ENCODE measurements at regions not wholly inside any gene's neighbourhood (a gene's known extent, or its start where the extent isn't known, plus 50 kb on each side); places are given as distances from the start of the nearest gene placed in this dataset.

DNA sequence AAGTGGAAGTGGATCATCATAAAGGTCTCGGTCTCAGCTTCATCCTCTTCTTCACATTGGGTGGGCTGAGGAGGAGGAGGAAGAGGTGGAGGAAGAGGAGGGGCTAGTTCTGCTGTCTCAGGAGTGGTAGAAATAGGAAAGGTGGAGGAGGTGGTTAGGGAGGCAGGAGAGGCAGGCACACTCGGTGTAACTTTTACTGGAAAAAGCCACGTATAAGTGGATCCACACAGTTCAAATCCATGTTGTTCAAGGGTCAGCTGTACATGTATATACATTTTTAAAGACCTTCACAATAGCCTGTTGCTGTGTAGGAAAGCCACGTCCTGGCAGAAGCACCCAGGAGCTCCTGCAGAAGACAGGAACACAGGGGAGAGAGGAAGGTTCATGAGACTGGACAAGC, 110.3 kb upstream of the RAB12 start:
- FAIRE-seq = no peak
- no peak for DNase-seq (ENCODE audit: extremely low spot score, insufficient read length, low read depth)

DNA sequence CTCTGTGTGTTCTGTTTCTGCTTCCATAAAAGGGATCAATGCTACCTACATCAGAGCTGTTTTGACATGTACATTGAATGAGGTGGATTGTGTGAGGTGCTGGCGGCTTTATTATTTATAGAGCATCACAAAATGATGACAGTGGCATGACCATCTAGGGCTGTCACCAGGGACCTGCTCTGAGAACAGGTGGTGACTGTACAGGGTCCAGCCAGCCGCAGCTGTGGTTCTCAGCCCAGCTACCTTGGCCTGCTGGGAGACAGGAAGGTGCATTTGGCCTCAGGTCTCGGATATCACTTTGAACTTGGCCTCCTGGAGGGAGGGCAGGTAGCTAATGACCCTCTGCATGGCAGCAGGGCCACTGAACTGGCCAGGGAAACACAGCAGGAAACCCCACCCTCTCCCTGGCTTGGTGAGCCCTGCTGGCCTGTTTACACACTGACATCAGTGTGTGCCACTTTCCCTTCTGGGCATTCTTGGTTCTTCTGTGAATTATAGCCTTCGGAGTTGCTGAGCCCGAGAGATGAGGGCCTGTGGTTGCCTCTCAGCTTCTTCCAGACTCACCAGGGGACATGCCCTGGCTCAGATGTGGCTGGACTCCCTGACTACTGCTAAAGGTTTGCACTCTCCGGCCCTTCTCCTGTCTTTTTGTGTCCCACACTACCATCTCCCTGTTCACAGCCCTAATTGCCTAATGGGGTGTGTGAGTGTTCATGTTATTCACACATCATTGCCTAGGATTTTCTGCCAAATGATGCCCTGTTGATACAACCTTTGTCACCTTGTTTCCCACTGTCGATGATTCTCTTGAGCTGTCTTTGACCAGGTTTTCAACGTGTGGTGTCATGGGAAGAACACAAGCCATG, 109.2 kb upstream of the RAB12 start:
- no peak for DNase-seq (ENCODE audit: extremely low spot score, insufficient read length, low read depth)
- FAIRE-seq = no peak

DNA sequence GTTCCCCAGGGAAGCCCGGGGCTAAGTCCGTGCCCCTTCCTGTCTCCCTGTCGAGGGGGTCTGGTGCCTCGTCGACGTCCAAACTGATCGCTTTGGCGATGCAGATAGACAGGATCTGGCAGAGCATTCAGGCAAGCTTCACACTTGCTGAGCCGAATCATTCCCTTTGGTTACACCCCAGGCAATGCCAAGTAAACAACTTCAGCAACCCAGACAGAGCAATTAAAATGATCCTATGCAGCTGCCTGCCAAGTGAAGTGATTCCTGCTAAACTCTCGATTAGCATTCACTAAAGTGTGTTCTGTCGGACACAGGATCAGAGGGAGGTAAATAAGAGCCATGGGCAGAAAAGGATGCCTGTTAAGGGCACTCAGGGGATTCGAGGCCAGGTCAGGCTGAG, 108.2 kb upstream of the RAB12 start:
- DNase-seq (ENCODE audit: extremely low spot score, insufficient read length, low read depth) (no peak), FAIRE-seq (no peak)

DNA sequence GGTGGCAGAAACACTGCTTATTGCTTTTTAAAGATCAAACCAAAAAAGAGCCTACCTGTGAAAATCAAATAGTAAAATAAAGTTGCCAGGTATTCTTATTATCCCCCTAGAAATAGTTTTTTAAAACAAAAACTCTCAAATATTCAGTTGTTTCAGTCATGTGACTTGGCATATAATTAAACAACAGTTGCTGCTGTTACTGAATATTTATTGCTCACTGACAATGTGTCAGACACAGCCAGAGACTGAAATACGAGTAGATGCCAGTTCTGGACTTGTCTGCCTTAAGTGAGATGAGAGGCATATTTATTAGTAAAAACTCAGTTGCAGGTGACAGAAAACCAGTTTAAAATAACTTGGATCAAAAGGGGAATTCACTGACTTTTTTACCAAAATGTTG, 106.0 kb upstream of the RAB12 start:
- DNase-seq (ENCODE audit: extremely low spot score, insufficient read length, low read depth) (no peak), FAIRE-seq (no peak)

DNA sequence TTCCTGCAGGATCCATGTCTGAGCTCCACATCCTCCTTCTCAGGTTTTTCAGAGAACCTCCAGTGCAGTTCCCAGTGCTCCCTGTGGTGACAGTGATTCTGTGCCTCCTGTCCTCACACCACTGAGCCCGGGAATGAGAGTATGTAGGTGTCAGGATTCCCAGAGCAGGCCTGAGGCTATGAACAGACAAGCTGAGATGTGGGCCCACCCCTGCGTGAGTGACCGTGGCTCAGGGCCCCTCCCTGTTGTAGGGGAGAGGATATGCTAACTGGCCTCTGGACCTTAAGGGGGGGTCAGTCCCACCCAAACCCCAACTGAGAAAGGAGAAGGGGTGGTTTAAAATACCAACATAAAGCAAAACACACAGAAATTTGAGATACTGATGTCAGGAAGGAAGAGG, 104.8 kb upstream of the RAB12 start:
- no peak for FAIRE-seq
- no peak for DNase-seq (ENCODE audit: extremely low spot score, insufficient read length, low read depth)

DNA sequence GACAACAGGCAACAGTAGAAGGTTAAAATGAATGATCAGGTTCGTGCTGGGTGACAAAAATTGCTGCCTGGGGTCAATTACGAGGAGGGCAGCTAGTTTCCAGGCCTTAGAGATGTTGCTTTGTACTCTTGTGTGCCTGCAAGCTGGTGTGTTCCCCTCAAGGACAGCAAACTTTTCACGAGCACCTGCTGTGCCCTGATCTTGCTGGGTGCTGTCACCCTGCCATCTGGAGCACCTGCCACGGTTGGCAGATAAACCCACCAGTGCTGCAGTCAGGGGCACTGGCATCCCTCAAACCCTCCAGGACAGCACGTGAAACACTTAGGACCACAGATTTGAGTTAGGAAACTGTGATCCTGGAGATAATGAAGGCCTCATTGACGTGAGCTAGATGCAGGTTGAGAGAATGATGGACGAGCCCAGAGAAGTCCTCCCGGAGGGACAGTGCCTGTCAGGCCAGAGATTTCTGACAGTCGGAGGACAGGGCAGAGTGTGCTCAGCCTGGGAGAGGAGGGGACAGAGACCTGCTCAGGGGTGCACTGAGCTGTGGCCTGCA, 104.3 kb upstream of the RAB12 start:
- DNase-seq (ENCODE audit: extremely low spot score, insufficient read length, low read depth) = no peak
- FAIRE-seq = no peak

DNA sequence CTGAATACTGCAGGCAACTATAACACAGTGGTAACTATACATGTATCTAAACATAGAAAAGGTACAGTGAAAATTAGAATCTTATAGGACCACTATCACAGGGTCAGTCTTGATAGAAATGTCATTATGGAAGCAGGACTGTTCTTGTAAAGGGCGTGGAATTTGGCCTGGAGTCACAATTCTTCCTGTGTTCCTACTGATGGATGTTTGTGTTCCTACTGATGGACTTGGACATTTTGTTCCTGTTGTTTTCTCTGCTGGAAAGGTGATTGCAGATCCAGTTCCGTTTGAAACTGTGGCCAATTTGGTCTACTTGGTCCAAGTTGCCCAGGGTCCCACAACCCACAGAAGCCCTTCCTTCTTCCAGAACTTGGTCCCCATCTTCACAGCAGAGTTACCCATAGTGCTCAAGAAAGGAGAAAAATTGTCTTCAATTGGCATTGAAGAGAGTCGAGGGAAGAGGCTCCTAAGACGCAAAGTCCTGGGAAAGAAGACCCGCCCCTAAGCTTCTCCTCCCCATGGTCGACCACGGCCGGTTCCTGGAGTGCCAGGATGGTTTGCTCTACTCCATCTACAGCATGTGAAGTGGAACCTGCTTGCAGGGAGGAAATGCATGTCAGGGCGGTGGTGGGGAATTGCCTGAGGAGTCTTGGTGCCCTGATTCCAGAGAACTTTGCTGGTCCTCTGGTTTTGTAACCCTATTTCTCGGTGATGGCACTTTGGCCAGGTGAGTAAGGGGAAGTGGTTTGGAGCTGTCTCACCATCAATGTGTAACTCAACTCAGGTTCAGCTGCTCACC, 102.8 kb upstream of the RAB12 start:
- FAIRE-seq = no peak
- no peak for DNase-seq (ENCODE audit: extremely low spot score, insufficient read length, low read depth)

DNA sequence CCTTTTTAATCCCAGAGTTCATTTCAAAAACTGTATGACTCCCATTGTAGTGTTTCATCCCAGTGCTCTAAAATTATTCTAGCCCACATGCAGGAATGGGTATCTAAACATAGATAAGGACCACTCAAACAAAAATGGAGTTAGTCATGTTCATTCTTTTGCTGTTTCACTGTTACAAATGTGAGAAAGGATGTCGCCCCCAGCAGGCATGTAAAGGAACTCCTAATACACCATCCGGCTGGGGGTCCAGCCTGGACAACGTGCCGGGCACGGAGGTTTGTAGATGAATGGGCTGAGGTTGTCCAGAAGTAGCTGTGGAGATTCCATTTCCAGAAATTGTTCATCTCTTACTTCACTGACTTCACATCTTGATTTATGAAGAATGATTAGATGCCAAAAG, 101.9 kb upstream of the RAB12 start:
- no peak for FAIRE-seq
- DNase-seq (ENCODE audit: extremely low spot score, insufficient read length, low read depth) = no peak

DNA sequence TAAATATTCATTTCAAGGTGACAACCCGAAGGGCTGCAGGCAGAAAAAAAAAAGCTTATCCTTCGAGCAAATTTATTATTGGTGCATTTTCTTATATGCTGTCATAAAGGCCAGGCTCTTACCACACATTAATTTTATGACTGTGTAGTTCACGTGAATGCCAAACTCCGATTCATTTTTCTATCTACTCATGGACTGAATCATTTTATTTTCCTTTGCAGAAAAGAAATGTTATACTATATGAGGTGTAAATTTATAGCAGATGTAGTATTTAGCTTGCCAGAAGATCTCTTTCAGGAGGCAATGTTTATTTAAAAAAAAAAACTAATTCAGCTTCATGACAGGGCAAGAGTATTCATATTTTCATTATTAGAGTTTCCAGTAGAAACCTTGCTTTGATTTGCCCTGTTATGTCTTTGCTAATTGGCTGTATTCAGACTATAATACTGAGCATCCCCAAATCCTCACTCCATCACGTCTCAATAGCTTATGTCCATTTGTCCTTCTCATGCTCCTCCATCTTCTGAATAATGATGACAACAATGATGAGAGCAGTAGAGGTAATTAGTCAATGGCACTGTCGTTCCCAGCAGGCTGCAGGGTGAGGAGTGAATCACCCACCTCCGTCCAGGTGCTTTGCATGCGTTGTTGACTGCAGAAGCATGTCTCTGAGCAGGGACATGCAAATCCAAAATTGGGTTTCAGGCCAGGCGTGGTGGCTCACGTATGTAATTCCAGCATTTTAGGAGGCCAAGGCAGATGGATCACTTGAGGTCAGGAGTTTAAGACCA, 101.1 kb upstream of the RAB12 start:
- no peak for DNase-seq (ENCODE audit: extremely low spot score, insufficient read length, low read depth)
- FAIRE-seq = no peak

DNA sequence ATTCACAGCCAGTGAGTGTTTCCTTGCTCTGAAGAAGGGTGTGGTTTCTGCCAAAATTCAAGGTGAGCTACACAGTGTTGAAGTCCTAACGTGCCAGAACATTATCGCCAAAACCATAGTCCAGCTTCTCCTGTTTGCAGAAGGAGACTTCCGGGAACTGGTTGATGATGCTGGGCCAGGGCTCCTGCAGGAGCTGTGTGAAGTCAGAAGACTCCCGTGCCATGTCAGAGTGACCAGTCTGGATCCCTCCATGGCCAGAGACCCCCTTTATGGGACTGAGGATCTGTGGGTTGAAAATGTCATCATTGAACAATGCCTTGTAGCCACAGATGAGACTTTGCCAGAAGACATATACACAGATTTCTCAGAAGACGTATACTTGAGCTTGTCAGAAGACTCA, 96.0 kb upstream of the RAB12 start:
- no peak for DNase-seq (ENCODE audit: extremely low spot score, insufficient read length, low read depth)

DNA sequence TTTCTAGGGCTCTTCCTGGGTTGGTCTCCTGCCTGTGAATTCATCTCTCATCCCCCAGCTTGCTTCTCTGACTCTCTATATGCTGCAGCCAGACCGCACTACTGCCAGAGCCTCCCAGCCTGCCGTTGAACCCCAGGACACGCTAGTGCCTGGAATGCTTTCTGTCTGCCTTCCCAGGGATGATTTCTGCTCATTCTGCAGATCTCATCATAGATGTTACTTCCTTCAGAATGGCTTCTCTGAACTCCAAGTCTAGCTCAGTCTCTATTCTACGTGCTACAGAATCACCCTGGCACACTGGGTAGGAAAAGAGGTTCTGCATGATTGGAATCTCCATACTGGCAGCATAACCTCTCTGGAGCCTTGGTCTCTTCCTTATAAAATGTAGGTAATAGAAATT, 94.8 kb upstream of the RAB12 start:
- FAIRE-seq (no peak), DNase-seq (ENCODE audit: extremely low spot score, insufficient read length, low read depth) (no peak)

More for the DNA sequence above, 96.0 kb upstream of the RAB12 start:
- no peak for FAIRE-seq

DNA sequence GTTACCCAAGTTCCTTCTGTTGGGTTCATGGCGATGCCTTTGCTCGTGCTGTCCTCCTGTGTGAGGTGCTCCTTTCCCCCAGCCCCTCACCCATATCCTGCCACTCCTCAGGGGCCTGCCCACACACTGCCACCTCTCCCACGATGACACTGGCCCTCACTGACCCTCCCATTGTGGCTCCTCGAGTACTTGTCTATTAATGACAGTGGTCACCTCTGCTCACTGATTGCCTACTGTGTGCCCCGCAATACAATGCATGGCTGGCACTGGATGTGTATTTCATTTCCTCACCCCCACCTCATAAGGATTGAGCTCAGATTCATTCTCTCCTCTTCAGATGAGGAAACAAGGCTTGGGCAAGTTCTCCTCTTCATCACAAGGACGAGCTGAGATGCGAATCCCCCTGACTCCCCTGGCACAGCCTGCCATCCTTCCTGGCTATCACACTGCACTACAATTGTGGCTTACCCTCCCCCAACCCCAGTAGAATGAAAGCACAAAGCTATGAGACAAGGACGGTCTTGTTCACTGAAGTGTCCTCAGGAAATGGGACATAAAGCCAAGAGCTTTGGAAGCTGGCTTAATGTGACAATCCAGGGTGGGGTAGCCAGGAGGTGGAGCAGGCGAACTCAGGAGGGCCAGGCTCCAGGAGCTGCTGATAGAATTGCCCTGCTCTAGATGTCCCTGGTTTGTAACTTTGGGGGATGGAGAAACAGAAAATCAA, 93.9 kb upstream of the RAB12 start:
- DNase-seq (ENCODE audit: extremely low spot score, insufficient read length, low read depth) = no peak
- no peak for FAIRE-seq

DNA sequence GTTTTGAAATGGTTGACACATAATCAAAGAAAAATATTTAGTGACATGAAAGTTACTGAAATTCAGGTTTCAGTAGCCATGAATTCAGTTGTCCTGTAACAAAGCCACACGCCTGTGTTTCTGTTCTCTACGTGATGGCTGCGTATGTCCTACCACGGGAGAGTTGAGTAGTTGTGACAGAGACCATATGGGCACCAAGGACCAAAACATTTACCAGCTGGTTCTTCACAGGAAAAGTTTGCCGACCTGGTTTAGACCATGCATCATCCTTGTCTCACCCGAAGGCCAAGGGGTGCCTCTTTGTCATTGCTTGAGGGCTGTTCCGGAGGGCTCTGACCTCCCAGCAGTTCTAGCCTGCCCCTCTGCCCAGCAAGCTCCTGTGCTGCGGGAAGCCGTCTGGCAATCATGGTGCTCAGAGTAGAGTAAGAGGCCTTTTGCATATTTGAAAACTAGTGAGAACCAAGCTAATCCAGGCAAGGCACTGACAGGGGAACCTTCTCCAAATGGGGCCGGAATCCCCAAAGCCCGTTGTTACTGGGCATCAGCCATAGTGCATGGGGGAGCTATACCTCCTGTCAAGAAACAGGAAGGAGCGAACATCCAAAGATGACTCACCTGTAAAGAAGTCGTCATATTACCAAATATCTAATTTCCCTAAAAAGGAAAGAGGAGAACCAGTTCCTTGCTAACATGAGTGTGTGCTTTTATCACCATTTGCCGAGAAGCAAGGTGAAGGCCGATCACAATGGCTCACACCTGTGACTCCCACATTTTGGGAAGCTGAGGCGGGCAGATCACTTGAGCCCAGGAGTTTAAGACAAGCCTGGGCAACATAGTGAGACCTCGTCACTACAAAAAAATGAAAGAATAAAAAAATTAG, 92.6 kb upstream of the RAB12 start:
- FAIRE-seq = no peak
- no peak for DNase-seq (ENCODE audit: extremely low spot score, insufficient read length, low read depth)

DNA sequence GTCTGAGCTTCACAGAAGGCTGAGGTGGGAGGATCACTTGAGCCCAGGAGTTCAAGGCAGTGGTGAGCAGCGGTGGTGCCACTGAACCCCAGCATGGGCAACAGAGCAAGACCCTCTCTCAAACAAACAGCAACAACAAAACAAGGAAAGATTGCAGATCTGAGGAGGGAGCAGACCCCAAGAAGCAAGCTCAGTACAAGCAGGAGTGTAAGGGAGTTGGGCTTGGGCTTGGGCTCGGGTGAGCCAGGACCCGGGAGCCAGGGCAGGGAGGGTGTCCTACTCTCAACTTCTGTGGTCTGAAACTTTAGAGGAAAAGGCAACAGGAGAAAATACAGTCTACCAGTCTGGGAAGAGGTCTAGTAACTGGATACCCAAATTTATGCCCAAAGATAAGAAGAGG, 92.0 kb upstream of the RAB12 start:
- DNase-seq (ENCODE audit: extremely low spot score, insufficient read length, low read depth) = no peak
- FAIRE-seq = no peak

DNA sequence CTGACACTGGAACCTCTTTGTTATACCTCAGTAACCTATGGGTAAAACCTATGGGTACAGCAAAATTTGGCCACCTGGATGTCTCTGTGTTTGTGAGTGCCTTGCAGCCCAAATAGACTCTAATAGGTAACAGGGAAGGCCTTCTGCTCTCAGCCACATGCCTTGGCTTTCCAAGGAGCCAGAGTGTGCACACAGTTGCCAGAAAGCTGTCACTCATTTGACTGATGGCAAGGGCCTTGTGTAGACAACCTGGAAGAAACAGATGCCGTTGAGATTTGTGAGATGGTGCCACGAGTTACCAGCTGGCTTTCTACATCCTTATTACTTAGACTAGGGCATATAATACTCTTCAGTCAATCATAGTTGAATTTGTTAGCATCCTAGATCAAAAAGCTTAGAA, 90.1 kb upstream of the RAB12 start:
- no peak for FAIRE-seq
- no peak for DNase-seq (ENCODE audit: extremely low spot score, insufficient read length, low read depth)

DNA sequence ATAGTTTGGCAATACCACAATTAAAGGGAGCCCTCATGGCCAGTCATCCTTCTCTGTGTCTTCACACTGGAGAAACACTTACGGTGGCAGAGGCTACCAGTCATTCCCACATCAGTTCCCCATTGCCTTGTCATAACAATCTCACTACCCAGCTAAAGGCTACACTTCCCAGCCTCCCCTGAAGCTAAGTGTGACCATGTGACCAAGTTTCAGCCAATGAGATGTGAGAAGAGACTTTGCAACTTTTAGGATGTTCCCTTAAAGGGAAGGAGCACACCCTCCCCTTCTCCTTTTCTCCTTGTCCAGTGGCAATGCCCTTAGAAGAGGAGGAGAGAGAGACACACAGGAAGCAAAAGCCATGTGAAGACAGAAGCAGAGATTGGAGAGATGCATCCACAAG, 89.0 kb upstream of the RAB12 start:
- DNase-seq (ENCODE audit: extremely low spot score, insufficient read length, low read depth) = no peak
- FAIRE-seq = no peak

DNA sequence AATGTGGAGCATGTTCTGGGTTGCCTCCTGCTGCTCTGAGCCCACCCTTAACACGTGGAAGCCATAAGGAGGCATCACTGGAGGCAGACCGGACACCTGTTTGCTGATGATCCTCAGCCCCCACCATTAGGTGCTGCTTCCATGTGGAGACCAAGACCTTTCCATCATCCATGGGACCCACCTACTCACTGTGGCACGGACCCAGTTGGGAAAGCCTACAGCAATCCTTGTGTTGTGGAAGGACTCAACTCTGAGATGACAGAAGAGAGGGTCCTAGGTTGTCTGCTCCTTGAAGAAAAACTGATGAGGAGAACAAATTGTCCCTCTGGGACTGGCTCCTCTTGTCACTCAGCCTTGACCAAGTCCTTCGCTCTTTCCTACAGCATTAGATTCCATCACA, 86.5 kb upstream of the RAB12 start:
- DNase-seq (ENCODE audit: extremely low spot score, insufficient read length, low read depth) (no peak), FAIRE-seq (no peak)

DNA sequence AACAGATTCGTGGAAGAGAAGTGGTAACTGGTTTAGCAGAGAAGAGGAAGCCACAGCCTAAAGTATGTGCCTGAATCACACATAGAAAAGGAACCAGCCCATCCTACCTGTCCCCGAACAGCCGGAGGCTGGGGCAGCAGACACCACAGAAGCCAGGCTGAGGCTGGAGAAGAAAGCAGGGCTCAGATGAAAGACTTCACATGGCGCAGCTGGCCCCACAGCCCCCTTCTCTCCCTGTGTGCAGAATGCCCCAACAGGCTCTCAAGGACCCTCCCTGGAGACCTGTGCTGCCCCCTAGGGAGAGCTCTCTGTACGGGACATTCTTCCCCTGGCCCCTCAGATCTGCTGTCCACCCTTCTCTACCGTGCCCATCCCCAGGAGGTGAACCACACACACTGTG, 83.5 kb upstream of the RAB12 start:
- FAIRE-seq (no peak), DNase-seq (ENCODE audit: extremely low spot score, insufficient read length, low read depth) (no peak)

DNA sequence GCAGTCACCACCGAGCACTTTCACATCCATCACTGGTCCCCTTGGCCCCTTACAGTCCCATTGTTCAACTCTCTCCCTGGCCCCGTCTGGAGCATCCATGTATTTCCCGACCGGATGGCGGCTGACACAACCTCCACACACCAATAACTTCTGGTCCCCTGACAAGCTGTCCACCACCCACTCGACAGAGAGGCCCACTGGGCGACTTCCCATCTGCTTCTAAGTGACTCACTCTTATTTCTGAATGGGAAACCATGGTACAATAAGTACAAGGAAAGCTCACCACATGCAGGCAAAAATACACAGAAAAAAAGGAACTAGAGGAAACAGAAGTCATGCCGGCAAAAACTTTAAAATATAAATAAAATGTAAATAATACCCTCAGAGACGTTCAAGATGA, 82.9 kb upstream of the RAB12 start:
- FAIRE-seq = no peak

More for the DNA sequence above, 82.9 kb upstream of the RAB12 start:
- no peak for DNase-seq (ENCODE audit: extremely low spot score, insufficient read length, low read depth)

All from GM18507 (cell line).